B cell (primary cell): ENCODE measurements at regions not wholly inside any gene's neighbourhood (a gene's known extent, or its start where the extent isn't known, plus 50 kb on each side); places are given as distances from the start of the nearest gene placed in this dataset.

Experiments used
- ATAC-seq: fragments of 200-7000 bp; cut with Tn5 transposase; one replicate; pipeline ENCODE4 v1.10.0; 2021; ENCODE audit warnings: low read depth, mild to moderate bottlenecking, moderate number of reproducible peaks, moderate library complexity
- CTCF ChIA-PET: fragments of 350-600 bp; sonication (Branson Sonifier 250); formaldehyde crosslinking; loops from one replicate; lab custom pipeline; 2021; ENCODE audit warnings: antibody characterized with exemption, inconsistent platforms; lab: Charles Lee
- POLR2A ChIA-PET: fragments of 350-600 bp; sonication (Branson Sonifier 250); formaldehyde crosslinking; loops from one replicate; lab custom pipeline; 2021; ENCODE audit warnings: antibody characterized with exemption; lab: Charles Lee
- DNase-seq: peaks from one replicate; pipeline ENCODE4 v3.0.0; 2013
- H2AFZ ChIP-seq: 2 replicates; pipeline ENCODE4 v1.6.1; 2012; ENCODE audit warnings: mild to moderate bottlenecking, low read depth, low read length; ENCODE audit not compliant: insufficient read depth, poor library complexity, severe bottlenecking
- H3K27ac ChIP-seq, 2 donors: 1 replicate in 1 of 2; 2 replicates in 1 of 2; pipeline ENCODE4 v1.5.1; 2012 to 2013; ENCODE audit warnings: low read length in 2 of 2, mild to moderate bottlenecking in 2 of 2, moderate library complexity in 1 of 2
- H3K27me3 ChIP-seq, 4 experiments: fragments of 200-600 bp in 1 of 4; sonication (generic) in 1 of 4; replicated peaks in 1 of 4; 1 replicate in 2 of 4; 2 replicates in 2 of 4; pipeline versions ENCODE4 v1.6.1 to v1.7.0; 2013 to 2016; ENCODE audit warnings: low read length in 3 of 4, mild to moderate bottlenecking in 2 of 4, mixed read lengths in 1 of 4, moderate library complexity in 1 of 4; ENCODE audit not compliant: insufficient read depth in 4 of 4, control insufficient read depth in 3 of 4; ENCODE audit errors: control extremely low read depth in 1 of 4
- H3K36me3 ChIP-seq, 2 experiments: replicated peaks in 1 of 2; 1 replicate in 1 of 2; 2 replicates in 1 of 2; pipeline versions ENCODE4 v1.6.1 to v1.7.1; 2013; ENCODE audit warnings: low read length in 1 of 2; ENCODE audit not compliant: insufficient read depth in 2 of 2, control insufficient read depth in 1 of 2; ENCODE audit errors: control extremely low read depth in 1 of 2, extremely low read depth in 1 of 2
- H3K4me1 ChIP-seq, 2 donors: fragments of 200-600 bp in 1 of 2; sonication (generic) in 1 of 2; 1 replicate in 1 of 2; 2 replicates in 1 of 2; pipeline versions ENCODE4 v1.5.1 to v1.6.1; 2013 to 2017; ENCODE audit warnings: low read length in 2 of 2; ENCODE audit not compliant: control insufficient read depth in 2 of 2, insufficient read depth in 2 of 2
- H3K4me2 ChIP-seq: replicated peaks from 2 replicates; pipeline ENCODE3; 2012; ENCODE audit warnings: mild to moderate bottlenecking, low read depth, low read length; ENCODE audit not compliant: poor library complexity, severe bottlenecking
- H3K4me3 ChIP-seq, 5 experiments: fragments of 200-600 bp in 1 of 5; sonication (generic) in 1 of 5; 1 replicate in 3 of 5; 2 replicates in 2 of 5; pipeline versions ENCODE4 v1.5.1 to v1.7.0; 2011 to 2016; ENCODE audit warnings: low read length in 4 of 5, mild to moderate bottlenecking in 4 of 5, low read depth in 2 of 5, control low read depth in 1 of 5, moderate library complexity in 1 of 5; ENCODE audit not compliant: insufficient read depth in 1 of 5; ENCODE audit errors: control extremely low read depth in 1 of 5, extremely low read depth in 1 of 5
- H3K79me2 ChIP-seq: fragments of 200-600 bp; sonication (generic); one replicate; pipeline ENCODE4 v1.6.0; 2016; ENCODE audit warnings: low read length; ENCODE audit not compliant: control insufficient read depth, insufficient read depth
- H3K9ac ChIP-seq: fragments of 200-600 bp; sonication (generic); 2 replicates; pipeline ENCODE4 v1.6.1; 2017; ENCODE audit warnings: mild to moderate bottlenecking, low read length, moderate library complexity
- H3K9me3 ChIP-seq, 3 donors: one replicate each; pipeline versions ENCODE4 v1.6.1 to v1.7.1; 2013; ENCODE audit warnings: low read length in 2 of 3; ENCODE audit not compliant: control insufficient read depth in 2 of 3, insufficient read depth in 1 of 3; ENCODE audit errors: control extremely low read depth in 1 of 3
- H4K20me1 ChIP-seq: 2 replicates; pipeline ENCODE4 v1.6.0; 2012; ENCODE audit warnings: mild to moderate bottlenecking, low read length; ENCODE audit not compliant: insufficient read depth, control insufficient read depth, poor library complexity, severe bottlenecking
- H3K27ac Mint-ChIP-seq: one replicate; pipeline ENCODE4 v1.8.0; 2021; ENCODE audit warnings: mixed read lengths
- H3K27me3 Mint-ChIP-seq: one replicate; pipeline ENCODE4 v1.8.0; 2021; ENCODE audit warnings: mixed read lengths
- H3K4me1 Mint-ChIP-seq: one replicate; pipeline ENCODE4 v1.8.0; 2021; ENCODE audit warnings: mixed read lengths
- H3K4me3 Mint-ChIP-seq: one replicate; pipeline ENCODE4 v1.8.0; 2021; ENCODE audit warnings: mixed read lengths
- H3K9me3 Mint-ChIP-seq: one replicate; pipeline ENCODE4 v1.8.0; 2022; ENCODE audit warnings: mixed read lengths; ENCODE audit not compliant: insufficient read depth
- EZH2 ChIP-seq: IDR thresholded peaks from 2 replicates; pipeline ENCODE4 v1.6.1; 2012; ENCODE audit warnings: borderline replicate concordance, low read depth, mild to moderate bottlenecking, moderate library complexity, low read length; ENCODE audit not compliant: insufficient read depth, poor library complexity, severe bottlenecking
- WGBS: methylation state at CpG from one replicate; pipeline ENCODE4 v1.1.5; 2013; ENCODE audit warnings: missing lambda C conversion rate; ENCODE audit not compliant: insufficient coverage; 5-methylcytosine and 5-hydroxymethylcytosine counted together
- intact Hi-C: fragments of 100-400 bp; cut with micrococcal nuclease; formaldehyde crosslinking; loops from one replicate; pipeline ENCODE4 v1.10.0; 2022
- TF ChIP-seq, protein P1 (sequence below): fragments of 200-600 bp; IDR thresholded peaks from one replicate; pipeline ENCODE4 v1.8.0; 2022; ENCODE audit warnings: antibody characterized with exemption, mild to moderate bottlenecking

DNA sequence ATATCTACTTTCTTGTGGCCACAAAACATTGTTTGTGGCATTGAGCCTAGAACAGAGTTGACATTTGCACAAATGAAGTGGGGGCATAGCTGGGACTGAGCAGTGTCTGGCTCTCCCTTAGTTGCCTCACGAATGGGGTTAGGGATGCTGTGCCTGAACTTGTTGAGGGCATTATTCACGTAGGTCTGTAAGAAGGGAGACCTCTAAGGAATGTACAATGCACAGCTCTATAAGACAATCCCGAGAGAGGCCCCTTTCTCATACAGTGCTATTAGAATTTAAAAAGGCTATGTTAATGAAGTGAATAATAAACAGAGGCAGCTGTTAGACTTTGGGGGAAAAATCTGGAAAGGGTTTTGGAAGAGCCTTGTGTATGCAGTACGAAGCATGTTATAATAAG lies 118.4 kb upstream of the DEPDC1 start:
- CTCF ChIA-PET: no interaction called here
- H3K36me3 ChIP-seq: no peaks in the 10 kb centered on the region
- no peaks in the 10 kb centered on the region for H4K20me1 ChIP-seq
- intact Hi-C loops: no loop called here
- Mint-ChIP-seq H3K4me3 (no peak overlapping the region), H3K4me1 (no peaks in the 10 kb centered on the region), H3K9me3 (peaks cover 3% of the 10 kb centered on the region), H3K27ac (no peak overlapping the region), H3K27me3 (no peaks in the 10 kb centered on the region)
- H2AFZ ChIP-seq: no peak overlapping the region
- no peaks in the 10 kb centered on the region for H3K27me3 ChIP-seq
- no peak overlapping the region for H3K4me2 ChIP-seq
- no peak overlapping the region for H3K27ac ChIP-seq
- H3K9me3 ChIP-seq: peaks cover 1 to 9% (median 4%) of the 10 kb centered on the region in 3 donors
- ATAC-seq: no peak
- H3K79me2 ChIP-seq: no peaks in the 10 kb centered on the region
- H3K4me1 ChIP-seq: no peaks in the 10 kb centered on the region
- 88% methylated on average over 1 of the region's 4 CpGs for whole genome bisulfite sequencing
- H3K4me3 ChIP-seq: no peak overlapping the region
- H3K9ac ChIP-seq: no peak overlapping the region
- no peak for DNase-seq
- POLR2A ChIA-PET: no interaction called here
- TF ChIP-seq EZH2: no peak
- TF ChIP-seq, protein P1, sequence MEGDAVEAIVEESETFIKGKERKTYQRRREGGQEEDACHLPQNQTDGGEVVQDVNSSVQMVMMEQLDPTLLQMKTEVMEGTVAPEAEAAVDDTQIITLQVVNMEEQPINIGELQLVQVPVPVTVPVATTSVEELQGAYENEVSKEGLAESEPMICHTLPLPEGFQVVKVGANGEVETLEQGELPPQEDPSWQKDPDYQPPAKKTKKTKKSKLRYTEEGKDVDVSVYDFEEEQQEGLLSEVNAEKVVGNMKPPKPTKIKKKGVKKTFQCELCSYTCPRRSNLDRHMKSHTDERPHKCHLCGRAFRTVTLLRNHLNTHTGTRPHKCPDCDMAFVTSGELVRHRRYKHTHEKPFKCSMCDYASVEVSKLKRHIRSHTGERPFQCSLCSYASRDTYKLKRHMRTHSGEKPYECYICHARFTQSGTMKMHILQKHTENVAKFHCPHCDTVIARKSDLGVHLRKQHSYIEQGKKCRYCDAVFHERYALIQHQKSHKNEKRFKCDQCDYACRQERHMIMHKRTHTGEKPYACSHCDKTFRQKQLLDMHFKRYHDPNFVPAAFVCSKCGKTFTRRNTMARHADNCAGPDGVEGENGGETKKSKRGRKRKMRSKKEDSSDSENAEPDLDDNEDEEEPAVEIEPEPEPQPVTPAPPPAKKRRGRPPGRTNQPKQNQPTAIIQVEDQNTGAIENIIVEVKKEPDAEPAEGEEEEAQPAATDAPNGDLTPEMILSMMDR: no peak

DNA sequence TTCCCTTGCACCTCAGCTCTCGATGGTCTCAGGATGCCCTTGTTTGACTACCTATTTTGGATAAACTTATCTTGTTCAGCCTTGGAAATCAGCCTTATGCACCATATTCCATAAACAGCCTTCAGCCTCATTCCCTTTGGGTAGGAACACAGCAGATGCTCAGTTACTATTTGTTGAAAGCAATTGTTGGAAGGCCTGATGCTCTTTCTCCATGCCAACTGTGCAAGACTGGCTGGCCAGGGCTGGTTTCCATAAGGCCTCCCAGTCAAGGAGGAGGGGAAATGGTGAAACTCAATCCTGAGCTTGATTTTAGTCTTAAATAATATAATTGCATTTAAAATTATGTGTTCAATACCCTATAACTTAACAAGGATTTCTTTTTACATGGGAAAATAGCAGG lies 121.1 kb upstream of the DEPDC1 start:
- no peak overlapping the region for H3K27ac Mint-ChIP-seq
- no peaks in the 10 kb centered on the region for H4K20me1 ChIP-seq
- TF ChIP-seq, protein P1: no peak
- no peak for TF ChIP-seq EZH2
- no peaks in the 10 kb centered on the region for H3K4me1 Mint-ChIP-seq
- no peak overlapping the region for H2AFZ ChIP-seq
- no peaks in the 10 kb centered on the region for H3K79me2 ChIP-seq
- H3K27me3 Mint-ChIP-seq: no peaks in the 10 kb centered on the region
- no peaks in the 10 kb centered on the region for H3K9me3 Mint-ChIP-seq
- no peaks in the 10 kb centered on the region for H3K4me1 ChIP-seq
- H3K36me3 ChIP-seq: no peaks in the 10 kb centered on the region
- peaks cover 2 to 17% (median 12%) of the 10 kb centered on the region in 3 donors for H3K9me3 ChIP-seq
- no peak overlapping the region for H3K9ac ChIP-seq
- DNase-seq (no peak), ATAC-seq (no peak)
- no peak overlapping the region for H3K4me2 ChIP-seq
- H3K27ac ChIP-seq: no peak overlapping the region
- ChIA-PET CTCF (no interaction called here), POLR2A (no interaction called here)
- no peak overlapping the region for H3K4me3 Mint-ChIP-seq
- whole genome bisulfite sequencing: no CpG with 5 or more reads among the region's 1 CpG
- no peaks in the 10 kb centered on the region for H3K27me3 ChIP-seq
- H3K4me3 ChIP-seq: no peak overlapping the region
- intact Hi-C loops: no loop called here
